ENCODE measurements at regions not wholly inside any gene's neighbourhood (a gene's known extent, or its start where the extent isn't known, plus 50 kb on each side); places are given as distances from the start of the nearest gene placed in this dataset.
A peak's percentile ranks its signal among the peaks of the same experiment; 100 is the strongest.

DNA sequence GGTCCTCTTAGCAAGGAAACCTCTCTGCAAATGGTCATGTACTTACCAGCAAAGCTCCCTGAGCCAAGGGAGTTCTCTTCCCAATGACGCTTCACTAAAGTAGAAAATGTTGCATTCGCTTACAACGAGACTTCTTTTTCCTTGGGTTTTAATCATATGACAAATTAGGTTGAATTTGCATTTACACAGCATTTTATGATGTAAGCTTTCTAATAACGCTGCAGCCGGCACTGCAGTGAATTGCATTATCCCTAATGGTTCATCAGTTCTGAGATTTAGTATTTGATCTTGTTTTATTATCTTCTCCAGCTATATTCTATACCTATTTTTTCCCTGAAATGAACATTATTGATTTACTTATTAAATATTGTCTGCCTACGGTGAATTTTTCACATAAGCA is 339.3 kb upstream of the PFKP start:
- no peak for DNase-seq (ENCODE audit: low spot score)

DNA sequence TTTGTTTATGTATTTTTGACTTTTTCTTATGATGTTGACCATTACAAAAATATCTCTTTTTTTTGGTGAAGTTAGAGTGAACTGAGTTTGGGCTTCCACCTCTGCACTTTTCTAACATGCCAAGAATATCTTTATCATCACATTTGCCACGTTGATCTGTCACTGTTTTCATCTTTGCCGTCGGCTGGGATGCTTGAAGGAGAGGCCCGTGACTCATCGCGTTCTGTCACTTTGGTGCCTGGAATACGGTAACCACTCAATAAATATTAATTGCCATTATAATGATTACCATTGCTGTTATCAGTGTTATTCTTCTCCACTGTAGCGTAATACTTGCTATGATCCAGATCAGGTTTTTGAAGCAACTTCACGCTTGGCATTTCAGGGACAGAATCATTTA is 350.8 kb upstream of the PFKP start:
- DNase-seq (ENCODE audit: low spot score), result no peak

DNA sequence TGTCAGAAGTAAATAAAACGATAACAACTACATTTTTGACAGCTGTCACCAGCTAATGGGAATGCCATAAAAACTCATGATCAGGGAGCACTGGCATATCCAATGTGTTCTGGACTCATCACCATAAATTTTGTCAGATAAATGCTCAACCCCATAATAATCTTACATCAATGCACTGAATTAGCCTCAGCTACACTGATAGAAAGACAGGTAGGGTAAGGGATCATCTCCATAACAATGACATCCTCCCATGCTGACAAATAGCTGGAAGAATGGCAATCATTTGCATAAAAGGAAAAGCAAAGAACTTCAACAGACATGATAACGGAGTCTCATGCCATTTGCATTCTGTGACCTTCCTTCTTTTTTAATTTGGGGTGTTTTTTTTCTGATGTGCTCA is 352.8 kb upstream of the PFKP start:
- DNase-seq (ENCODE audit: low spot score), result no peak

DNA sequence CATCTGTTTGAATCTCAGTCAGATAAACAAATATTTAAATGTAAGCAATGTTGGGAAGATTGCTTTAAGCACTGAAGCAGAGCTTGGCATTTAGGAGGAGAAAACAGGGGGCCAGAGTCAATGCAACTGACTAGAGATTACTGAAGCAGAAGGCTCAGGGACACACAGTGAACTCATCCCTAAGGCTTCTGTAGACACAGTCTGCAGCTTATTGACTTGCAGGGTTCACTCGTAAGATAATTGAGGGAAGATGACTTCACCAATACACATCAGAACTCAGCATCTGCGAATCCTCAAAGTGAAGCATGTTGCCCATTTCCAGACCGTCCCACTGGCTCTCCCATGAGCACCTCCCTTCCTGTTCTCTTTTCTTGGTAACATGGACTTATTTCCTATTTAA is 363.4 kb upstream of the PFKP start:
- no peak for DNase-seq (ENCODE audit: low spot score)

DNA sequence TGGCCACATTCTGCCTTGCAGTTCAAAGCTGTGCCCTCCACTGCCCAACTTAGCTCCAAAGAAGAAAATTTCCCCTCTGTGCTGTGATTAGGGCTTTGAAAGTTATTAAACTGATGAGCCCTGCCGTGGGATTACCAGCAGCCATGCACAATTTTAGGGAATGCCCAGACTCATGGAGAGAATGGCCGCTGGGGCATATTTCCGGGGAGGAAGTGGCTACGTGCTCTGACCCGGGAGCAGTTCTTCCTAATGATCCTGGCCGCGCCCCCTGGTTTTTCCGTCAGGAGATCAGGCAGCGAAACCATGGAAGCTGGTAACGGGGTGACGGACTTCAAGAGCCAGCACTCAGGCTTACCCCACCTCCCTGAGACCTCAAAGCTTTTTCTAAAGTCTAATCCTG is 365.5 kb upstream of the PFKP start:
- no peak for DNase-seq (ENCODE audit: low spot score)

DNA sequence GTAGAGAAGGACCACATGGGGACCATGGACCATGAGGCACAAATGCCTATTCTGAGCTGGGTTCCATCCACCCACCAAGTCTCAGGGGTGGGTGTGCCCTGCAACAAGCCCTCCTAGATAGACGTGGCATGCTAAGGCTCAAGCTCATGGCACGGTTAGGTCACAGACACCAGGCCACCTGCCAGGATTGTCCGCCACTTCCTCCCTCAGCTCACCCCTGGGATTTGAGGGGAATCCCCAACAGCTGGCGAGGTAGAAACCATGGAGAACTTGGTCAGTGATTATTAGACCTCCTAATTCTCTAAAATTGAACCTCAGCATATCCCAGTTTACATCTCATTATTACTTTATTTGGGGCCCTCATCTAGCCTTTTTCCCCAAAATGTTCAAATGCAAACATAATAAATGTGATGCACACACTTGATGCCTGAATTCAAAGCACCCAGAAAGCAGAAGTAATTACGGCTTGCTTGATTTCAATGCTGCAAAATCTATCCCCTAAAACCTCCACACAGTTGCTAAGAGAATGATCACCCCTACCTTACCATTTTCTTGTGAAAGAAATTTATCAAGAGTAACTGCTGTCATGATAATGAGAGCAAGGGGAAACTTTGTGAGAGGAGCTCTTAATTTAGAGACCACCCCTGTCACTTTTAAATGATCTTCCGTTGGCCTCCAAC is 366.6 kb upstream of the PFKP start:
- DNase-seq (ENCODE audit: low spot score), result peak; percentile 10

DNA sequence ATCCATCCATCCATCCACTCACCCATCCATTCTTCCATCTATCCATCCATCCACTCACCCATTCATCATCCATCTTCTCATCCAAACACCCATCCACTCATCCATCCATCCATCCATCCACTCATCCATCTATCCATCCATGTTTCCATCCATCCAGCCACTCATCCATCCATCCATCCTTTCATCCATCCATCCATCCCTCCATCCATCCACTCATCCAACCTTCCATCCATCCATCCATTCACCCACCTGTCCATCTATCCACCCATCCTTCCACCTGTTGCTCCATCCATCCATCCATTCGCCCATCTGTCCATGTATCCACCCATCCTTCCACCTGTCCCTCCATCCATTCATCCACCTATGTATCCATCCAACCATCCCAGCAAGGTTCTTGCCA is 378.4 kb upstream of the PFKP start:
- no peak for DNase-seq (ENCODE audit: low spot score)

DNA sequence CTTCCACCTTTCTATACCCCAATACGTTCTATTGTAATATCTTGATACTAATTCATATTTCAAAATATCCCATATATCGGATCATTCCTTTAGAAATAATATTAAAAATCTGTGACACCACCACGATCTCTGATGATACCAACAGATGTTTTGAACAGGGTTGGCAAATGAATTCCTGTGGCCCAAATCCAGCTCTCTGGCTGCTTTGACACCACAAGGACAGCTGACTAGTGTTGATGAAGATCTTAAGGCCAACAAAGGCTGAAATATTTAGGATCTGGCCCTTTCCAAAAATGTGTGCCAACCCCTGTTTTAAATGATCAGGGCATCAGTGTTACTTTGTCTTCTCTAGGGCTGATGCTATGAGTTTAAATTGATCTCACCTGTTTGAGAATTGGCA is 380.7 kb upstream of the PFKP start:
- no peak for DNase-seq (ENCODE audit: low spot score)

DNA sequence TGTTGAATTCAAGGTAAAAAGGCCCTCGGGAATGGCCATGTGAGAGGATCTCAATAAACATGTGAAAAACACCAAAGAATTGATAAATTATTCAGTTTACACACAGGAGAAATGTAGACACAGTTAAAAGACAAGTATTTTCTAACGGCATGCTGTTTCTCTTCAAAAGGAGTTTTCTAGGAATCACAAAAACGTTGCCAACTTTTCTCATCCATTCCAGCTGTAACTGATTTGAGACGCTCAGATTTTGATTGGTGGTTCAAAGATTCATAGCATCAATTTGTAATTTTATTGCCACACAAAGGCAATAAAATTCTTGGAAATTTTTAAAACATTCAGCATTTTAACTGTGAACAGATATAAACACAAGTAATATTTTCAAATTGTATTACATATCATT is 384.9 kb upstream of the PFKP start:
- no peak for DNase-seq (ENCODE audit: low spot score)

DNA sequence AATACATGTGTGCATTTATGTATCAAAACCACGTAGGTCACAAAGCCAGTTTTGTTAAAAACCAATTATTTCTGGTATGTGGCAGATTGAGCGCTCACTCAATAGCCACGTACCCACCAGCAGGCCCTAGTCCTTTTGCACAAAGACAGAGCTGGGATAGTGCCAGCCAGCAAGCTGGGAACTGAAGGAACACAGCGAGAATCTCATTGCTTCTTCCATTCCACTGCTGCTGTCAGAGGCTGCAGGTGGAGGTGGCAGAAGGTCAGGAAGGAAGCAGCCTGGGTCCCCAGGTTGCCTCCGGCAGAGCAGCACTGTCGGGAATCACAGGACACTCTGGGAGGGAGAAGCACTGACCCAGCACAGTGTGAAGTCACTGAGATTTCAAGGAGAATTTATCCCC is 385.5 kb upstream of the PFKP start:
- DNase-seq (ENCODE audit: low spot score), result no peak

DNA sequence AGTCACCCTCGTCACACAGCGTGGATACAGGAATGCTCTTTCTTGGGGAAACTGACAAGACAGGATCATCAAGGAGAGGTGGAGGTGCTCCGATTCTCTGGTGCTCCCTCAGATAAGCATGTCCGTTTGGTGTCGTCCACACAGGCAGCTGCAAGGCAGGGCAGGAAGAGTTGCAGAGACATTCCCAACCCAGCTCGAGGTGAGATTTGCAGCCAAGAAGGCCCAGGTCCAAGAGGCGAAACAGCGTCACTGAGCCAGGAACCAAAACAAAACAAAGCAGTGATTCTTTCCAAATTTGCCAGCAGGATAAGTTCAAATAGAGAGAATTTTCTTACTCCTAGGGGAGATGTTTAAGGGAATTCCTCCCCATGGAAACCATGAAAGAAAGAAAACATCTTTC is 386.5 kb upstream of the PFKP start:
- DNase-seq (ENCODE audit: low spot score), result no peak

DNA sequence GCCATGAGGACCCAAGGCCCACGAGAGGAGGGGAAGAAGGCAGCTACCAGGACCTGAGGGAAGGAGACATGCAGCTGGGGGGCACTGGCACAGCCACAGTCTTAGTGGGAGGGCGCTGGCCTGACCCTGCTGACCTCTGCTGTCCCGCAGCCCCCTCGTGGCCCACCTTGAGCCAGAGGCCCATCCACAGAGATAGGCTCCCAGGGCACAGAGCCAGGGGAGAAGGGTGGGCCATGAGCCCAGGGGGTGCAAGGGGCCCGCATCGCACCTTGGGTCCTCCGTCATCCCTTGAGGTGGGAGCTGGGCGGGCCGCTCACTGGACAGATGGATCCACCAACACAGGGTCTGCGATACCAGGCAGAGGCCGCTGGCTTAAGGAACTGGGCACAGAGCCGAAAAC is 387.7 kb upstream of the PFKP start:
- DNase-seq (ENCODE audit: low spot score), result no peak

DNA sequence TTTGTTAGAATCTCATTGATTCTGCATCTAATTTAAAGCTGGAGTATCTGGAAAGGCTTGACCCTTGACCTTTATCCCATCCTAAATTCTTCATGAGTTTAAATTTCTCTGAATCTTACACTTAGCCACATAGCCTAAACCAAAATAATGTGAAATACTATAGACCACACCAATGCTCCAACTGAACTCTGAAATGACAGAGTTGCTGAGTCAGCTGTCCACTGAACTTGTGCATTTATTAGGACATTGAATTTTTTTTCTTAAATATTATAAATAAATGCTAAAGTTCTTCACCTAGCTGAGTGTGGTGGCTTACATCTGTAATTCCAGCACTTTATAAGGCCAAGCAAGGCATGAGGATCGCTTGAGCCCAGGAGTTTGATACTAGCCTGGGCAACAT is 390.9 kb upstream of the PFKP start:
- DNase-seq (ENCODE audit: low spot score), result no peak

DNA sequence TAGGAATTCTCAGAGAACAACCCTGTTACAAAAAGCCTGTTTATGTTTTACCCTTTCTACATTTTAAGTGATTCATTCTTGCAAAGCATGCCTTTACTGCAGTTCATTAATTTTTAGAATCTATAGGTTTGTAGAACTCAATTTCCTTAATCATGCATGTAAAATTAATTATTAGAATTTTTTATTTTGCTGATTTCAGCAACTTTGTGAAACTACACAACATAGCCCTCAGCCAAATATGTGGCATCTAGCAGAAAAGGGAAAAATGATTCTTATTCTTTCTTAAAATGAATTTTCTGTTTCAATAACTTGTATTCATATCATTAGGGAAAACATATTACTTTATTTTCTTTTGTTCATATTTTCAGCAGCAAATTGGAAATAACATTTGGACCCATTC is 392.9 kb upstream of the PFKP start:
- DNase-seq (ENCODE audit: low spot score), result no peak

DNA sequence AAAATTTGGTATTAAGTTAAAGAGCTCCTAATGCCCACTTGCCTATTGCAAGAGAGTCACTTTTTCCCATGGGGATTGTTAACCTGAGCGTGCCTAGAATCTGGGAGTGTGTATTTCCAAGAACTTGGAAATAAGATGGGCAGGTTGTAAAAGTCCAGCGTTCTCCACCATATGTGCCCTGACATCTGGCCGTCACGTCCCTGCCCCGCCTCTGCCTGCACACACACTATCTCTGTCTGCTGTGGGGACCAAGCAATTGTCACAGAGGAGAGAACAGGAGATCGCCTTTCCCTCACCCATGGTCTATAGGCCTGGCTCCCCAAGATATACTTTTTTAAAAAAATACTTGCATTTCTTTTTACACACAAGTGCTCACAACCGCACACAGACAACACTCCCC is 396.5 kb upstream of the PFKP start:
- DNase-seq (ENCODE audit: low spot score), result no peak

DNA sequence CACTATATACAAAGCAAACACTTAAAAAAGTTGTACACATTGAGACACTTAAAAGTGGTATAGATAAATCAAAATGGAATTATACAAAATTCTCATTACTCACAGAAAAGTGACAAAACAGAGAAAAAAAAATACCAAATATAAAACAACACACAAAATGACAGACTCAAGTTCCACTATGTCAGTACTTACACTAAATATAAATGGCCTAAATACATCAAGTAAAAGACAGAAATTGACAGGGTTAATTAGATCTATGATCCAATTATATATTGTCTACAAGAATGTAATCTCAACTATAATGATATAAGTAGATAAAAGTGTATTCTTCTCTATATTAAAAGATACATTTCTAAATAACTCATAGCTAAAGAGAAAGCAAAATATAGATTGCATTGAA is 401.6 kb upstream of the PFKP start:
- DNase-seq (ENCODE audit: low spot score), result no peak

DNA sequence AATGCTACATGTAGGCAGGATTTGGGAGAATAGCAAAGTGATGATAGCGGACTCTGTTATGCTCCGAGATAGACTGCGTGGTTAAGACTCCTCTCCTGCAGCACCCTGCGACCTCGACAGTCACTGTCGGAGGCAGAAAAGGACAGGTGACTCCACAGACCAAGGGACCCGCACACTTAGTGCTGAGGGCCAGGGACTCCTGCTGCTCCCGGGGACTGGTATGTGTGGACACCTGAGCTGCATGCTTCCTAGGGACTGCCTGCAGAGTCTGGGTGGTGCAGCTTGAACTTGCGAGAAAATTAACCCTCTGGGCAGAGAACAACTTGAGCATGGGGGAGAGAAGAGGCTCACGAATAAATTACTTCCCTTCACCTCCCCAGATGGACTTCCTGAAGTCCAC is 407.1 kb upstream of the PFKP start:
- DNase-seq (ENCODE audit: low spot score), result no peak

DNA sequence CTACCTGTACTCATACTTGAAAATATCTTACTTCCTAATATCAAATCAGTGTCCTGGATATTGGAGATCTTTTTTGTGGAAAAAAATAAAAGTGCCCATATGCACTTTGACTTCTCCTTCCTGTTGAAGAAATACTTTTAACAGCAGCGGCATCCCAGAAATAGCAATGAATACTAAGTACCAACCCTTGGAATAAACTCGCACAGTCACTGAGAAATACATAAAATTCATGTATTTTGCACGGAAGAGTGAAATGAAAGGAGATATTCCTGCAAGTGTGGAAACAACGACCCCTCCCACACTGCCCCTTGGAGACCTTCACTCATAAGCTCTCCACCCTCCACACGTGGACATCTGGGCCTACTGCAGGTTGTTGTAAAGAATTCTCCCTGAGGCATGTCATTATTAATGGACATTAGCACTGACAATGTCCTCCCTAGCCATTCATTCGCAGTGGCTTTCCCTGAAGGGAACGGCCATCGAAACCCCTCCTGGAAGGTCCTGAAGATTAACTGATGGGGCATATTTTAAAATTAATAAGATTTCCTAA is 407.6 kb upstream of the PFKP start:
- no peak for DNase-seq (ENCODE audit: low spot score)

DNA sequence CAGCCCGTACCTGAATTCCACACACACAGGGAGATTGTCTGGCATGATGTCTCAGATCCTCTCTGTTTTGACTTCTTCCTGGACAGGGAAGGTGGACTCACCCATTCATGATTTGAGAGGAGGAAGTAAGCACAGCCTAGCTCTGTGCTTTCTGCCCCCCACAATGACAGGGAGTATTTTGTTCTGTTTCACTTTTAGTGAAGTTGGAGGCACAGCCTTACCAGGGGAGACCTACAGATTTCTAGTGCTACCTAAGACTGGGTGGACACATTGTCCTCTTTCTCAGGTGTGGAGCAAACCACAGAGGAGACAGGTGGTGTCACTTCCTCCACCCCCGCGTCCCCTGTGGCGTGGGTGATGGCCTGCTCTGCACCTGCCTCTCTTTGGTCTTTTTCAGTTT is 408.6 kb upstream of the PFKP start:
- no peak for DNase-seq (ENCODE audit: low spot score)

DNA sequence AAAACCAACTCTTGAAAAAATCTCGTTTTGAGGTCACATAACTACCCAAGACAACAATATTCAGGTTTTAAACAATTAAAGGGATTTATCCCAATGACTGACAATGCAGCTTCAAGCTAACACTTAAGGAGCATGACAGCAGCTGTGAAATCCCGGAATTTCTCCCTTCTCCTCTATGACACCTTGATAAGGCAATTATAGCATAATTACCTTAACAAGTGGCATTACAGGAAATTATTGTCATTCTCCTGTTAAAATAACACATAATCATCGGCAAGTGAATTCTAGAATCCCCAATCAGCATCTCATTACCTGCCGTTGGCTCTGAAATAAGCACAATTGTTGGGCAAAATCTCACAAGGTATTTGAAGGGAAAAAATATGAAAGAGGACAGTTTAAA is 417.0 kb upstream of the PFKP start:
- DNase-seq (ENCODE audit: low spot score), result no peak

DNA sequence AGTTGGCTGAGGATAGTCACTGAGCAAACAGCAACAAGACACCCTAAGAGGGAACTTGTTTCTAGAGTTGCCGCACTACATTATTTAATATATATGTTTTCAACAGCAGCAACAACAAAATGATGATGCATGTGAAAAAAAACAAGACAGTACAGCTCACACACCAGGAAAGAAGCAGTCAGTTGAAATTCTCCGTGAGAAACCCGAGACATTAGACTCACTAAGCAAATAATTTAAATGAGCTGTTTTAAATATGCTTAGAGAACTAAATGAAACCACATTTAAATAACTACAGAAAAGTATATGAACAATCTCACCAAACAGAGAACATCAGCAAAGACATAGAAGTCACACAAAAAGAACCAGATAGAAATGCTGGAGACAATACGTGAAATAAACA is 426.3 kb upstream of the PFKP start:
- DNase-seq (ENCODE audit: low spot score), result no peak

DNA sequence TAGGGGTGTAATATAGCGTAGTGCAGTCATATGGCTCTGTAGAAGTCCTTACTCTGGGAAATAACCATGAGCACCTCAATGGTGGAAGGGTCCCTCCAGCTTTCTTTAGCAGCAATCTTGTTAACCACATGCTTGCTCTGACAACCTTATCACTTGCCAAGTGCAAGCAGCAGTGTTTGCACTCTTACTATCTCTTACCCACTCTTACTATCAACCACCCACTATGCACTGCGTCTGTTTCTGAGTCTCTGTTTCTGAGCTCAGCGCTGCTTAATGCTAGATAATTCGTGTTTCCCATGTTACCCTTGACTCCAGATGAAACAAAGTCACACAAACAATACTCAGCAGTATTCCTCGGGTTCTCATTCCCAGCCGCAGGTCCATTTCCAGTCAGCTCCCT is 433.7 kb upstream of the PFKP start:
- DNase-seq (ENCODE audit: low spot score), result no peak

DNA sequence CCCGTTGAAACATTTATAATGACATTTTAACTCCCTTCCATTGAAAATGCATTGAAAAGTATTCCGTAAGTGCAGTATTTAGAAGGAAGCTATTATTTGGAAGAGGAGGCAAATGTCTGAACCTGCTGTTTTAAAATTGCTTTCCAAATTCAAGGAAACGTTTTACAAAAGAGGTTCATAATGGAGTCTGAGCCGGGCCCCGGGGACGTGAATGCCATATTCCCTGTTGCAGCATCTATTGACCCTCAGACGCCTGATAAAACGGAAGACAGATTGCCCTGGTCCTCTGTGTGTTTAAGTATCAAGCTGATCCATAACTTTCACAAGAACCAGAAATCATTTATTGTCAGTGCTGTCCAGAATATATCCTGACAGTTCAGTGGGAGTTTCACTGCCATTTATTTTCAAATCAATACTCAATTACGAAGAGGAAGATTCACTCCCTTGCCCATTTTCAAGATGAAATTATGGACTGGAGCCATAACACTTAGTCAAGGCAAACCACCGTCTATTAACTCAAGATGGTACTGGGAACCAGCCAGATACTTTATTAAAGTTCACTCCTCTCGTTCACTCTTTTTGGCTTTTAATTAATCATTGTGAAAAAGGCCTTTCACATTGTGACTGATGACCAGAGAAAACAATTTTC is 435.7 kb upstream of the PFKP start:
- DNase-seq (ENCODE audit: low spot score), result no peak

DNA sequence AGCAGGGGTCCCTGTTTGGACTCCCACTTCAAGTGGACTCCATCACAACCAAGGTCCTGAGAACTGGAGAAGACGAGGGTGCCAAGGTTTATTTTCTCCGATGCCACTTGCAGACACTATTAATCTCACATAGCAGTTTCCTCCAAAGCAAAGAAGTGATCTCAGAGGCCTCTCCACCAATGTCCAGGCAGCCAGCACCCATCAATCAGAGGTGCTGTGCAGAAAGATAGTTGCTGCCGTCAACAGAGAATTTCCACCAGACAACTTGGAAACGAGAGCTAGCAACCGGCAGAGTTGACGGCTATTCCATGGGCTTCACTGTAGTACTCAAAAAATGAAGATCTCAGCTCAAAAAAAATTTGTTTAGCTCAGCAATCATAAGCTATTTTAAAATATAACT is 438.6 kb upstream of the PFKP start:
- no peak for DNase-seq (ENCODE audit: low spot score)

Data from germinal center (tissue), 1 donor.